8988T (cell line): ENCODE measurements at regions not wholly inside any gene's neighbourhood (a gene's known extent, or its start where the extent isn't known, plus 50 kb on each side); places are given as distances from the start of the nearest gene placed in this dataset.

Source experiments
- DNase-seq: peaks from one replicate; pipeline ENCODE4 v3.0.0; 2011

DNA sequence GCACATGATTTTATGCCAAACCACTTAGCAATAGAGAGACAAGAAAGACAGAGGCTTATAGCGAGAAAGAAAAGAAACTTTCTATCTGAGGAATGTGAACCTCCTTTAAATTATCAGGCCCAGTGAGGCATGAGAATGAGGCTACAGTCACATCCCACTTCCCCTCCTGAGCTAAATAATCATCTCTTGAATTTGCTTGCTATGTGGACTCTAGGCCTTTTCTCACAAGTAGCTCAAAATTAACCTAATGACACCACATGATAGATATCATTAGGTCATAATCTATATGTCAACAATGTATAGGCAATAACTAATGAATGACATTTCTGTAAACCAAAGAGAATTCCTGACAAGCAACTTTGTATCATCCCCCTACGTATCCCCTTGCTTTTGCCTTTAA, 301.5 kb upstream of the MGAT5 start:
- no peak for DNase-seq

DNA sequence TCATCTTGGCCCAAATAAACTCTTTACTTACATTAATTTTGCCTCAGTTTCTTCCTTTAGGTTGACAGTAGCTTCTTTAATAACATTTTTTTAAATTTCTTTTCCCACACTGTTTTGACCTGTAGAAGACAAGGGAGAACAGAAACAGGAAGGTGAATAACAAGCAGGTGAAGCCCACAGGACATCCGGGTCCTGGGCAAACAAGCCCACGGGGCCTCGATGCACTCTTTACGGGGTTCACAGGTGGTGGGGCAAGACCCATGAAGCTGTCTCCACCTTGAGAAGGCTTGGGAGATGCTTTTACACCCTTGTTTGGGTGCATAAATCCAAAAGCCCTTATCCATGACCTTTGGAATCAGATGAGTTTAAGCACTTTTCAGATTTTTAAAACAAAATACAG, 301.0 kb upstream of the MGAT5 start:
- DNase-seq = no peak

DNA sequence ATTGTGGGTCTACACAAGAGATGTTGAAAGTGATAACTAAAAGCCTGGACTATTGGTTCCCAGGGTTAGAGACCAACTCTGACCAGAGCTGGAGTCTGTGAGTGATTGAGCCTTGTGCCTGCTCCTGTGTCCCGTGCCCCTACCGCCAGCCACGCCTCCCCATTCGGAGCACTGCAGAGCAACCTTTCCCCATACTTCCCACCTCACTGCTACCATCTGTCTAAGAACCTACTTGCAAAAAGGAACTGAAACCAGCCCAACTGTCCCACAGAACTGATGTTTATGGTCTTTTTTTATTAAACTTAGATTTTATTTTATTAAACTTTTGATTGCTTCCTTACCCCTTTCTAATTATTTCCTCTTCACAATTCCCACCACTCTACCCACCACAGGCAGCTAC, 300.3 kb upstream of the MGAT5 start:
- DNase-seq = no peak

DNA sequence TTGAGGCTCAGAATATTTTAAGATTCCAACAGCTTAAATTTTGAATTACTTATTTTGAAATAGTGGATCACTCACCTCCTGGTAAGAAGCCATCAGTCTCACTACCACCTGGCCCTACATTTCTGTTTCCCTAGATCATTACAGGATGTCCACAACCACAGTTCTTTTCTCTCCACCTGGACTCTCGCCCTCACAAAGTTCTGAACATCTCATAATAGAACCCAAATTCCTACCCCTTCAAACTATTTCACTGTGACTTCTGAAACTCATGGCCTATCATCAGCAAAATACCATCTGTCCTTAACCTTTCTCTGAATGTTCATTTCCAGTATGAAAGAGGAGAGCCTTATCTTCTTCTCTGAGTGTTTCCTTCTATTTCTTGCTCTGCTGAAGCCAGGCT, 299.2 kb upstream of the MGAT5 start:
- no peak for DNase-seq

DNA sequence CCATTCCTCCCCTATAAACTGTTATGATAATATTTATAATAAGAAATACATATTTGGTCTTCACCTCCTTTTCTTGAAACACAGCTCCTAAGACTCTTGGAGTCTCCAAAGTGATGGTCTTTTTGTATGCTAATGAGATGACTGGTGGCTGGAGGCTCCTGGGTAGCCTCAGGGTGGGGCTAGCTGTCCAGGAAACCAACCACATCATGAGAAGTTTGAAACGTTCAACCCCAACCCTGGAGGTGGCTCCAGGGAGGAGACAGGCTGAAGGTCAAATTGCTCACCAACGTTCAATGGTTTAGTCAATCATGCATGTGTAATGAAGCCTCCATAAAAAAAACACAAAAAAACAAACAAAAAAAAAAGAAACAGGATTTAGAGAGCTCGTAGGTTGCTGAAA, 298.7 kb upstream of the MGAT5 start:
- no peak for DNase-seq

DNA sequence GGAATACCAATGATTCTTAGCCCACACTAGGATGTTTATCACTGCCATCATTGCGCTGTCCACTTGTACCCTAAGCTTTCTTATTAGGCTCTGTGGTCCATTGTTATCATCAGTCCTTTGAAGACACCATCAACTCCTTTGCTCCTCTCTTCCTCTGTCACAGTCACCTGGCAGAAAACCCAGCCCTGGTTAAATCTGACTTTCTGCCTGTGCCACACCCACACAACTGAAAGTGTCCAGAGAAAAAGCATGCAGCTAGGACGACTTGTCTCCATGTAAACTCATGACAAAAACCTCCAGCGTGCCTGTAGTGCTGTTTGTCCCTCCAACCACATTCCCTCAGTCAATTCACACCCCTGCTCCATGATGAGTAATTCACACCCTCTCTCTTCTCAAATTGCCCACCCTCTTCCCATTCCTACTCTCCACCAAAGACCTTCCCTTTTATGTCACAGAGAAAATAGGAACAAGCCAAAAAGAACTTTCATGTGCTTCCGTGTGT, 297.4 kb upstream of the MGAT5 start:
- DNase-seq = no peak

DNA sequence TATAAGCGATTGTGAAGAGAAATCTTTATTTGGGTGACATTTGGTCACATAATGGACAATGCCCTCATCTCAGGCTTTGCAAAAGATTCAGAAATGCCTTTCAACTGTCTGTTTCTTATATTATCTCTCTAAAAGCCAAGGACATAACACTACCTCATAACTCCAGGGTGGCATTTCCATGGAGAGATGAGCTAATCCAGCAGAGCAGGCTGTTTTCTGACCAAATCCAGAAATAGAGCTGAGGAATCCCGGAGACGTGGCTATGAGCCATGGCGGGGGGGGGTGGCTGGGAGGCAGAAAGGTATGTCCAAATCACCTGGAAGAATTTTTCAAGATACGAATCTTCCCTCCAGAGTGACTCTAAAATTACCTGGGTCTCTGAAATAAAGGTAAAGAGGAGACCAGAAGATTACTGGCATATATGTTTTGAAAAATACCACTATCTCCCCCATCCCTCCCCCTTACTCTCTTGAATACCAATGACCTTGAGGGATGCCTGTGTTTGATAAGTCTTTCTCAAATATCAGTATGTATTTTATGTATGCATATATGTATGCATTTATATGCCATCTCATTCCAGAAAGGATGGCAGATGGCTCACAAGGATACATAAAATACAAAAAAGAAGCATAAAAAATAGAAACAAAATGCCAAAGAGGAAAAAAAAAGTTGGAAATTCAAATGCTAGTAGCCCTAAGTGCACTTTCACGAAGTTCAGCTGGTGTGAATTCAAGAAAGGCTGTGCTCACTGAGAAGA, 296.0 kb upstream of the MGAT5 start:
- DNase-seq = no peak

DNA sequence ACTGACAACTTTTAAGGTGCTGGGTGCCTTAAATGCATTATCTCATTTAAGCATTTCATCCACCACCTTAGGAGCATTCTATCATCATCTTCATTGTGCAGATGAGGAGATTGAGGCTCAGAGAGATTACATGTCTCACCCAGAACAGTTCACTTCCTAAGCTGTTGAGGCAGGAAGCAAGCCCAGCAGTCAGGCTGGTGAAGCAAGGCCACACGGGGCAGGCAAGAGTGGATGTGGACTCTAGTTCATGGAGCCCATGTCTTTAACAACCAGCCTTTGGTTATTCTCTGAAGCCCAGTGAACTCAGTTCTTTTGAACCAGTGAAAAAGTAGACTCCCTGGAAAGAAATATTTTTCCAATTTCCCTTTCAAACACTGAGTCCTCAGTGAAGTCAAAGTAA, 294.8 kb upstream of the MGAT5 start:
- DNase-seq = no peak

DNA sequence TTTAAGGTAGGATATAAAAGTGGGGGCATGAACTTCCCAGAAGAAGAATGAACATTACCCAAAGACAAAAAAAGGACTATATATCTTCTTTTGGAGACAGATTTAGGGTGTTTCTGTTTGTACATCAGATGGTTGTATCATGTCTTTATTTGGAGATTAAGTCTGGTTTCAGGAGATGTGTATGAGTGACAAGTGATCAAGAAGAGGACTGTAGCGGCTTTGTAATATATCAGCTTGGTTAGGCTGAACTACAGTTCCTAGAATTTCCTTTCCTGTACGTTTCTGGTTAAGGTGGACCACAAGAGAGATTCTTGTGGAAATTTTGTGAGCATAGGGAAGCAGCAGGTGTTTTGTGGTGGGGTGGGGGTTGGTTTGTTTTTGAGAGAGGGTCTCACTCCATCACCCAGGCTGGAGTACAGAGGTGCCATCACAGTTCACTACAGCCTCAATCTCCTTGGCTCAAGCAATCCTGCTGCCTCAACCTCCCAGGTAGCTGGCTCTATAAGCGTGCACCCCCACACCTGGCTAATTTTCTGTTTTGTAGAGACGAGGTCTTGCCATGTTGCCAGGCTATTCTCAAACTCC, 287.1 kb upstream of the MGAT5 start:
- DNase-seq = no peak

DNA sequence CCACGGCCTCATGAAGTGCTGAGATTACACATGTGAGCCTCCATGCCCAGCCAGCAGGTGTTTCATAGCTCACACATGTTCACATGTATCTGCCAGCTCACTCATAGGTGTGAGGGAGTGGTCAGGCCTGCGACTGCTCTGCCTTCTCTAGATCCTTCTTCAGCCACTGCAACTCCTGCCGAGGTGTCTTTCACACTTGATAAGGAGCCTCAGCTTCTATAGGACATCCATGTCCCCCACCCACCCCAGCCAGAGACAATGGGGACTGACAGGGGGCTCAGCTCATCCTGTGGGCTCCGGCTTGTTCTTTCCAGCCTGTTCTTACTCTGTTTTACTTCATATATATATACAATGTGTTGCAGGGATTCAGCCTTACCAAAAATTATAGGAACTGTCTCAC, 286.5 kb upstream of the MGAT5 start:
- no peak for DNase-seq

DNA sequence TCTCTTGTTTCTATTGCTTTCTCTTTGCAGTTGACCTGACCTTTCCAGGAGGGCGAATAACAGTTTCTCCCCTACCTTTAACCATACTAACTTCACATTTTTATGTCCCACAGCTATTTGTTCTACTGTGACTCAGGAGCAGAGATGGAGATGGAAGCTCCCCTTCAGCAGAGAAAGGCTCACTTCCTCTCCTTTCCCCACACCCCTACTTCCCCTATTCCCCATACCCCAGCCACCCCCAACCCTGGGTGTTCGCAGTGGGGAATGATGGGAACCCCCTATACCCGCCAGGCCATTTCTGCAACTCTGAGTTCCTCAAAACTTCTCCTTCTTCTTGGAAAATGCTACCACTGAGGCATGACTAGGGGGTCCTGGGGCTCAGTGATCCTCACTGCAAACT, 285.4 kb upstream of the MGAT5 start:
- no peak for DNase-seq

DNA sequence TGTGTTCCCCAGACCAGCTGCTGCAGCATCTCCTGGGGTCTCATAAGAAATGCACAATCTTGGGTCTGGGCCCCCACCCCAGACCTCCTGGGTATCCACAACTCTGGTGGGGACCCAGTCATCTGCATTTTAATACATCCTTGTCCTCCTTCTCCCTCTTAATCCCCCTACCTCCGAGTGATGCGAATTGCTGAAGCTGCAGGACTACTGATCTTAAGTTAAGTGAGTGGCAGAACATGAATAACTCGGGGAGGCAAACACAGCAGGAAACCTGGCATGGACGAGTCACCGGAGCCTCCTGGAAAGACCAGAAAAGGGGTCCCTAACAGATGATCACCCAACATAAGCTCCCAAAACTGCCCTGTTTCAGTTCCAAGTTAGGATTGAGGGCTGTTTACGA, 283.2 kb upstream of the MGAT5 start:
- no peak for DNase-seq

DNA sequence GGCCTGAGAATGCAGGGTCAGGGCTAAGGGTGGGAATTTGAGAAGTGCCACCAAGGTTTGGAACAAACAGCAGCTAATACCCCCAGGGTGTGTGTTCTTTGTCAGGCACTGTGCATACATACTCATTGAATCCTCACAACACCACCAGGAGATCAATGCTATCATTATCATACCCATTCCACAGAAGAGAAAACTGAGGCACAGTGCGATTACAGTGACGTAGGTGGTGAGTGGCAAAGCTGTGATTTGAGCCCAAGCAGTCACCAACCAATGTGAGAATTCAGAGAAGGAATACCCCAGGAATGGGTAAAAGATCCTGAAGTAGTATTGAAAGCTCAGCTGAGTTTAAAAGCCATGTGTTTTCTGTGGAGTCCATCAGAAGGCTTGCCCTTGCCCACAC, 281.6 kb upstream of the MGAT5 start:
- DNase-seq = no peak

DNA sequence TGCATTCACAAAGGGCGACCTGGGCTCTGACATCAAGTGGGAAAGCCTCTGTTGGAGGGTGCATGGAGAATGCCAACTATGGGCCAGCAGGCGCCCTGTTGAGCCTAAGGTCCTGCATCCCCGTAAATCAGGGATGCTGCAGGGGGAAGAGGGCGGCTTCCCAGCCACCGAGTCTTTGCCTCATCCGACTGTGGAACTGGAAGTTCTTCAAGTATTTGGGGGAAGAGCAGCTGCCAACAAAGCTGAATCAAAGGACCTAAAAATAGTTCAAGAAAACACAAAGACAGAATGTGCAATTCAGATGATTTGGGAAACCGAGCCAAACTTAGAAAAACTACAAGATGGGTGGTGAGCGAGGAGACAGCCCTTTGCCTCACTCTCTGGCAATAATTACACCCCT, 281.1 kb upstream of the MGAT5 start:
- no peak for DNase-seq

DNA sequence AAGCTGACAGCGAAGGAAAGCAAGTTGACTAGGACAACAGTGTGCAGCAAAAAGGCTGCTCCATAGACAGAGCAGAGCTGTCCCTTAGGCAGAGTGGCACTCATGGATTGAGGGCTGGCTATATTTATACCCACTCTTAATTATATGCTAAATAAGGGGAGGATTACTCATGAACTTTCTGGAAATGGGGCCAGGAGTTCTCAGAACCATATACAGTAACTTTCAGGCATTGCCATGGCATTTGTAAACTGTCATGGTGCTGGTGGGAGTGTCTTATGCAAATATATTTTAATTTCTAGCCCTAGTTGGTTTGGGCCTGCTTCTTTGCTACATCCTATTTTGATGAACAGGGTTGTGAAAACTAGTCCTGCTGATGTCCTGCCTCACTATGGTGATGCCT, 279.5 kb upstream of the MGAT5 start:
- DNase-seq = no peak

DNA sequence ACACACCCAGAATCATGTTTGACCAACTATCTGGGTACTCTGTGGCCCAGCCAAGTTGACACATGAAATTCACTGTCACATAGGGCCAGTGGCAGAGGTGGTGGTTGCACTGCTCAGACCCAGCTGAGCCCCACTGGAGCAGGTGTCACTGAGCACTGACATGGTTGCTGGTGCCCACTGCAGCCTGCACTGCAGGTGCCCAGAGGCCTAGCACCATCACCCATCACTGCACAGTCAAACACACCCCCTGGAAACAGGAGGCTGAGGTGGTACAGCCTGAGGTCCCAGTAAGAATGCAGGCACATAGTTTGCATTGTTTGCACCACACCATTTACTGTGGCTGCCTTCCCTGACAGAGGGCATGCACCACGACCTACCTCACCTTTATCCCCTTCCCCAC, 278.7 kb upstream of the MGAT5 start:
- DNase-seq = no peak

DNA sequence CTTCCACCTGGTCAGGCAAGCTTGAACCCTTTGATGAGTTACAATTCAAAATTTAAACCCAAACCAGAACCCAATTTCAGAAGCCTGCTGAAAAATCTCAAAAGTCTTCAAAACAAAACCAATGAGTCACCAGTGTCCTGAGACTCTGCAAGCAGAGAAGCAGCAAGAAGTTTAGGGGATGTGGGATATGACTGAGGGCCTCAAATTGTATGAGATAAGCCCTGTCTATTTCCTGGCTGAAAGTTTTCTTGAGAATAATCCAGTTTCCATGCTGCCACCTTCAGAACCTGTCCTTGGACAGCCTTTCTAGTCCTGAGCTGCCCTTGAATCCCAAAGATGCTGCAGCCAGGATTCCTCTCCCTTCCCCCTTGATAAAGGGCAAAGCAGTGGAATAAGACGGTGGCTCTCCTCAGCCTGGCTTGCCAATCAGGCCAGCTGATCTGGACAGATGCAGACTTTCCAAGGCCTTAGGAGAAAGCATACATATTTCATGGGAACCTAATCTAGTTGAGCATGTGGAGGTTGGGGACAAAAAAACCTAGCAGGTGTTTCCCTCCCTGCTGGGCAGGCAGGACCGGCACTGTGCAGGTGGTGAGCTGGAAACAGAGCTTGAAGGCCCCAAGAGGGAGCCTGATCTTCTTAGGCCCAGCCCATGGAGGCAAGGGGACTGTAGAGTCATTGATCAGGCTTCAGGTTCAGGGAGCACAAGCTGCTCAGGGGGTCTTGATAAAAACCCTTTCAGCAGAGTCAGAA, 278.0 kb upstream of the MGAT5 start:
- DNase-seq = no peak

DNA sequence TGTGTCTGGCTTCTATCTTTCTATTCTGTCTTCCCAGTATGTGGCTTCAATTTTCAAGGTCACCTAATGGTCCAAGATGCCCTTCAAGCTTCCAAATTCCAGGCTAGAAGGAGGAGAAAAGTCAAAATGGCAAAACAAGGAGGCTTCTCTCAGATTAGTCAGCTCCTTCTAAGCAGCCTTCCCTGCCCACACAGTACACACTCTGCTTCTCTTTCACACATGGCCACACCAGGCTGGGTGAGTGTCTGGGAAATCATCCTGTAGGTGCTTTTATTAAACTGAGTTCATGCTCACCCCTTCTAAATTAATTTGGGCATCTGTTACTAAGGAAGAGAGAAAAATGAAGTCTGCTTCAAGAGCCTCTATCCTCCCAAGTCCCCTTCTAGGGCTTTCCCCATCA, 277.2 kb upstream of the MGAT5 start:
- no peak for DNase-seq

DNA sequence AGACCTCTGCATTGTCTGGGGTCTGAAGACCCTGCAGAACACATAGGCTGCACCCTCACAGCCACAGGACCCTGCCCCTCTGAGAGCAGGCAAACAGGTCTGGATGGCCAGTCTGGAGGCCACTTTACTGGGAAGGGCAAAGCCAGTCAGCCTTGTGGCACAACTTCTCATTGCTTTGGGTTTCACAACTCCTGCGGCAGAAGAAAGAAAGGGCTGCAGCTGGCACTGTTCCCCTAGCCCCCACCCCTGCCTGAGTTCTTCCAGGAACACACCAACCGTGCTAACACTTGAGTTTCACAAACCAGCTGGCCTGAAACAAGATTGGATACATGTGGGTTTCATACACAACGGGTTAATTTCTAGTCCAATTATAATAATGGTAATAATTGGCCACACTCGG, 276.5 kb upstream of the MGAT5 start:
- DNase-seq = no peak

DNA sequence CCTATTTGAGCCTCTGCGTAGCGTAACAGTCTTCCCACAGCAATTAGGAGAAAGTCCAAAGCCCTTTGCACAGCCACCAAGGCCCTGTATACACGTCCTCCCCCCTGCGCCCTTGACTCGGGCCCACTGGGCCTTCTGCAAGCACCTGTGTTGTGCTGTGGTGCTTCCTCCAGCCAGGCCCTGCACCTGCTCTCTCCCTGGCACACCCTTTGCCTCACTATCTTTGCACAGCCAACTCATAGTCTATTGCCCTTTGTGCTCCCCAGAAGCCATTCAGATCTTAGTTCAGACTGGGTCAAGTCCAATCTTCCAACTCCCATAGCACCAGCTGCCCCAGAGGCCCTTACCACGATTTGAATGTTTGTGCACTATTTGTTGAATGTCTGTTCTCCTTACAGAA, 271.6 kb upstream of the MGAT5 start:
- DNase-seq = no peak

DNA sequence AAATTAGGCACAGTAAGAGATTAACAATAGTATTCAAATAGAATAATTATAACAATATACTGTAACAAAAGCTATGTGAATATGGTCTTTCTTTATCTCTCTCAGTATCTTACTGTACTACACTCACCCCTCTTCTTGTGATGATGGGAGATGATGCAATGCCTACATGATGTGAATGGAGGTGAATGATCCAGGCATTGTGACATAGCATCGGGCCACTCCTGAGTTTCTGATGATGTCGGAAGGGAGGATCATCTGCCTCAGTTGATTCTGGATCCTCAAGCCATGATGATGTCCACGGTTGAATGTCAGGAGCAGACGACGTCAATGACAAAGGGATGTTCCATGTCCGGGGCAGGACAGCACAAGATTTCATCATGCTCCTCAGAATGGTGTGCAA, 268.3 kb upstream of the MGAT5 start:
- no peak for DNase-seq

DNA sequence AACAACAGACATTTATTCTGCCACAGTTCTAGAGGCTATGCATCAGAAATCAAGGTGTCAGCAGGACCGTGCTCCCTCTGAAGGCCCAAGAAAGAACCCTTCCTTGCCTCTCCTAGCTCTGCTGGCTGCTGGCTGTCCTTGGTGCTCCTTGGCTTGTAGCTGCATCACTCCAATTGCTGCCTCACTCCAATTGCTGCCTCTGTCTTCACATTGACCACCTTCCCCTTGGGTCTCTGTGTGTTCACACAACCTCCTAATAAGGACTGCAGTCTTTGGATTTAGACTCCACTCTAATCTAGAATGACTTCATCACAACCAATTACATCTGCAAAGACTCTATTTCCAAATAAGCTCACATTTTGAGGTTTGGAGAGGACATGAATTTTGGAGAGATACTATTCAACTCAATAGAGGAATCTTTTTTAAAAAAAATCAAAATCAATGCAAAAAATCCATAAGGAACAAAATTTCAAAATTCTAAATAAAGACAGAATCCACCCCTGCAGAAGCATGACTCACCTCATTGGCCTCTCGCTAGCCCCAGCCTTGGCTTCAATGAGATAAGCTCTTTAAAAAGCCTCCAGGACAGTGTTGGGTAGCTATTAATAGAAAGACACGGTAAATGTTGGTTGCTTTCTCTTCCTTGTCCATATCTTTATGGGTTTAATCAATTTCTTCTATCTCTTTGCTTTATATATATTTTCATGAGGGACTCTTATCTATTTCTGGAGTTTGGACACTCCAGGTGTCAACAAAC, 267.6 kb upstream of the MGAT5 start:
- no peak for DNase-seq
